A549 (cell line): ENCODE measurements at regions not wholly inside any gene's neighbourhood (a gene's known extent, or its start where the extent isn't known, plus 50 kb on each side); places are given as distances from the start of the nearest gene placed in this dataset.

ENCODE experiments used
- CTCF ChIP-seq: fragments of >200 bp; sonication (Bioruptor Twin); formaldehyde crosslinking; IDR thresholded peaks from 3 replicates; pipeline ENCODE4 v1.5.1; 2016
- EP300 ChIP-seq, 2 experiments: fragments of >200 bp; sonication (Bioruptor Twin); formaldehyde crosslinking; IDR thresholded peaks; 2 replicates in 1 of 2; 3 replicates in 1 of 2; pipeline ENCODE4 v1.6.1; 2016 to 2017
- JUN ChIP-seq, 2 experiments: fragments of >200 bp; sonication (Bioruptor Twin); formaldehyde crosslinking; IDR thresholded peaks; 2 replicates in 1 of 2; 3 replicates in 1 of 2; pipeline ENCODE4 v1.6.1; 2016 to 2017
- POLR2A ChIP-seq: IDR thresholded peaks from 2 replicates; pipeline ENCODE4 v1.6.1; 2012; ENCODE audit warnings: mild to moderate bottlenecking, low read length
- REST ChIP-seq: fragments of 200-600 bp; sonication (generic); IDR thresholded peaks from 2 replicates; pipeline ENCODE4 v1.6.1; 2016; ENCODE audit warnings: antibody characterized with exemption, mild to moderate bottlenecking, moderate library complexity

GRCh38 chr6:40282986-40283385 is 304.2 kb downstream of the LRFN2 start:
- TF ChIP-seq CTCF = no peak
- no peak for TF ChIP-seq EP300 (IDR thresholded peaks at IDR 0.05)
- no peak for TF ChIP-seq REST
- TF ChIP-seq POLR2A = no peak
- TF ChIP-seq JUN (IDR thresholded peaks at IDR 0.05) = no peak
